ENCODE measurements at regions not wholly inside any gene's neighbourhood (a gene's known extent, or its start where the extent isn't known, plus 50 kb on each side); places are given as distances from the start of the nearest gene placed in this dataset.

DNA sequence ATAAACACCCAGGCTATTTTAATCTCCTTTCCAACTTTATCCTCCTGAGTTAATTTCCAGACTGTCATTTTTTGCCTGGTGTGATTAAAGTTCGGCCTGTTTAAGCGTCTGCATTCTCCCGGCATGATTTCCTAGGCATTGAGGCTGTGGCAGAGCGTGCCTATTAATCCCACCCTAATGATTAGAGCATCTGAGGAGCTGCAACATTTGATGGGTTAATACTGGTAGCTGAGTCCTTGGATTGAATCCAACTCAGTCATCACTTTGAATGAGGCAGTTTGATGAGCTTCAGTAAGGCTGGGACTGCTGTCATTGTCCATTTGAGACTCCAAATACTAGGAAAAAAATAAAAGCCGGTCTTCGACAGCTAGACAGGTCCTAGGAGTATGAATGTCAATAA is 882.5 kb downstream of the SLC4A3 start:
- no peak for DNase-seq (ENCODE audit: low read depth)
- no peak overlapping the region for H3K4me3 ChIP-seq (ENCODE audit: low read depth, low read length)
- TF ChIP-seq, protein P1, sequence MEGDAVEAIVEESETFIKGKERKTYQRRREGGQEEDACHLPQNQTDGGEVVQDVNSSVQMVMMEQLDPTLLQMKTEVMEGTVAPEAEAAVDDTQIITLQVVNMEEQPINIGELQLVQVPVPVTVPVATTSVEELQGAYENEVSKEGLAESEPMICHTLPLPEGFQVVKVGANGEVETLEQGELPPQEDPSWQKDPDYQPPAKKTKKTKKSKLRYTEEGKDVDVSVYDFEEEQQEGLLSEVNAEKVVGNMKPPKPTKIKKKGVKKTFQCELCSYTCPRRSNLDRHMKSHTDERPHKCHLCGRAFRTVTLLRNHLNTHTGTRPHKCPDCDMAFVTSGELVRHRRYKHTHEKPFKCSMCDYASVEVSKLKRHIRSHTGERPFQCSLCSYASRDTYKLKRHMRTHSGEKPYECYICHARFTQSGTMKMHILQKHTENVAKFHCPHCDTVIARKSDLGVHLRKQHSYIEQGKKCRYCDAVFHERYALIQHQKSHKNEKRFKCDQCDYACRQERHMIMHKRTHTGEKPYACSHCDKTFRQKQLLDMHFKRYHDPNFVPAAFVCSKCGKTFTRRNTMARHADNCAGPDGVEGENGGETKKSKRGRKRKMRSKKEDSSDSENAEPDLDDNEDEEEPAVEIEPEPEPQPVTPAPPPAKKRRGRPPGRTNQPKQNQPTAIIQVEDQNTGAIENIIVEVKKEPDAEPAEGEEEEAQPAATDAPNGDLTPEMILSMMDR (conservative IDR thresholded peaks at IDR 0.05; ENCODE audit: low read depth, low read length) = no peak

DNA sequence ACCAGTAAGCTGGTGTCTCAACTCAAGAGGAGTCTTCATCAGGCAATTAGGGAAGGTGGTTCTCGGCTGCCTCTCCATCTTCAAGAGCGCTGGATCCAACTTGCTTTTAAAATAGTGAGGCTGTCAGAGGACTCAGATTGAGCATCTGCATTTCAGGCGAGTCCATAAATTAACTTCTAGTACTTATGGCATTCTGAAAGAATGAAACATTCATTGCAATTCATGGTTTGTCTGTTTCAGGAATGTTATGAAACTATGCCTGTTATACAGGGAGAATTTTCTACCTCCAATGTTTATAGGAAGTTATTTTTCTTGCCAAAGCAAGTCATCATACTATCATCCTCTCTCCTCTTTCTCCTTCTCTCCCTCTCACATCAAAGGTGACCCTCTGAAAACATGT is 883.2 kb downstream of the SLC4A3 start:
- TF ChIP-seq, protein P1 (conservative IDR thresholded peaks at IDR 0.05; ENCODE audit: low read depth, low read length) = no peak
- DNase-seq (ENCODE audit: low read depth) = peak; percentile 51
- H3K4me3 ChIP-seq (ENCODE audit: low read depth, low read length) = no peak overlapping the region

DNA sequence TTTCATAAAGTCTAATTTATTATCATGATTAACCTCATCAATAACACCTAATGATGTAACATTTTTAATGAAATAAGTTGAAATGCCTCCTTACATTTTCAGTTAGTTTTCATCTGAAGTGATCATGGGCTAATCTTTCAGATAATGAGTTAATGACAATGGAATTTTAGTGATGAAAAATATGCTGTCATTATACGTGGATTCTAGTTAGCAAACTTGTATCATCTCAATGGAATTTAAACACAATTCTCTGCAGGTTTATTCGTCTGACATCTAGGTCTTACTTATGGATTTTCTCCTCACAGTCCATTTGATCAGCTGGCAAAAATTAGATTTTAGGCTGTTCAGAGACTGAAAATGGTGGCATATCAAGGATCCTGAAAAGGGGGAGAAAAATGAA is 885.0 kb downstream of the SLC4A3 start:
- H3K4me3 ChIP-seq (ENCODE audit: low read depth, low read length) = no peak overlapping the region
- TF ChIP-seq, protein P1 (conservative IDR thresholded peaks at IDR 0.05; ENCODE audit: low read depth, low read length) = no peak
- DNase-seq (ENCODE audit: low read depth) = peak; percentile 78

DNA sequence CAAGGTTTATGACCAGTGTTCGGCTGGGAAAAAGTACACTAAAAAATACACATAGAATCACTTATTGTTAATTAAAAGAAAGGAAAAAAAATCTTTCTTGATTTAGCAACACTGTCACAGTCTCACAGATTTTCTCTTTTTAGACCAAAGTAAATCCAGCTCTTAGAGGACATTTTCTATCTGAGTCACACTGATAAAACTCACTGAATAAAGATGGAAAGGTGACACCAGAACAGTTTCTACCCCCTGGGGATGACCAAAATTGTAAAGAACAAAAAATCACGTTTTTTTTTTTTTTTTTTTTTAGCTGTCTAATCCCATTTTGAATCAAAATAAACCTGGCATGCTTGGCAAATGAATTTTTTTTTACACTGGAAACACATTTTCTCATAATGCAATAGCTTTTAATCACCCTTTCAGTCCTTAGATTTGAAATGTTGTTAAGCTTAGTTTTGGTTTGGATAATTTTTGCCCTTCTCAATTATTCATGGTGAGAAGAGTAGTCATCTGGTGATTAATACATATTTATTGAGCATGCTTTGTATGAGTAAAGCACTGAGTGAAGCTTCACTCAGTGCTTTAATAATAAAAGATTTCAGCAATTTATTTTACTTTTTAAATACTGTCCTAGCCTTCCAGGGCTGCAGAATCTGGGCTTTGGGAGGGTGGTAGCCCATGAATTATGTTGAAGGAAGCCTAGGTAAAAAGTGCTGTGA is 886.3 kb downstream of the SLC4A3 start:
- TF ChIP-seq, protein P1 (conservative IDR thresholded peaks at IDR 0.05; ENCODE audit: low read depth, low read length) = no peak
- no peak overlapping the region for H3K4me3 ChIP-seq (ENCODE audit: low read depth, low read length)
- DNase-seq (ENCODE audit: low read depth) = no peak

DNA sequence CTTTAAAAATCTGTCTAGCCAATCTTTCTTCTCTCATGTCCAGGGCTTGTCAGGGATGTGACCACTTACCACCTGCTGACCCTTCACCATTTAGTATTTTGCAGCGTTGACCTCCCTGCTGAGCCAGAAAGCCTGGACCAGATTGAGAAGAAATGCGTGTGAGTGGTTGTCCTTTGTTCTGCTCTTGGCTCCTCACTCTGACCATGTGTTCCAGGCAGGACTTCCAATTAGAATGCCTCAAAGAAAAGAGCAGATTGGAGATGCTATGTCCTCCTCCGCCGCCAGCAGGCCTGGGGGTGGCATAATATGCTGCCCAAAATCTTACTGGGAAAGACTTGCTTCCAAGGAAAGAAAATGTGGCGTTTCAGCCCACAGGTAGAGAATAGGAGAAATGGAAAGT is 894.1 kb downstream of the SLC4A3 start:
- DNase-seq (ENCODE audit: low read depth) = no peak
- H3K4me3 ChIP-seq (ENCODE audit: low read depth, low read length) = no peak overlapping the region
- TF ChIP-seq, protein P1 (conservative IDR thresholded peaks at IDR 0.05; ENCODE audit: low read depth, low read length) = no peak

DNA sequence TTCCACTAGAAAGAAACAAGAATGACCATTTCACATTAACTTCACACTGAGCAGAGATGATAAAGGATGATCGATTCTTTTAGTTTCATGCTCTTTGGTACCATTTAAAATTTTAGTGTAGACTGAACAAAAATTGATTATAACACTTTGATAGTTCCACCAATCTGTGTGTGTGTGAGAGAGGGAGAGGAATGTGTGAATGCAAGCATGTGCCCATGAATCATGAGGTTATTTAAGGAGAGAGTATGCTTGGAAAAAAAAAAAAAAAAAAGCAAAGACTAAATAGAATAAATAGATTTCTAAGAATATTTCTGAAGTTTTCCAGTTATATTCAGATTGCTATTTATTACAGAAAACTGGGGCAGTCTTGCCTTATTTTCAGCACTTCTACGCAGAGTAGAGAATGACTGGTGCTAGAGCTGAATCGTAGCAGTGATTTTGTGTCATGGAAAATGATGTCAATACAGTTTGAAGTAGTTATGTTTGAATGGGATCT is 900.8 kb downstream of the SLC4A3 start:
- no peak overlapping the region for H3K4me3 ChIP-seq (ENCODE audit: low read depth, low read length)
- TF ChIP-seq, protein P1 (conservative IDR thresholded peaks at IDR 0.05; ENCODE audit: low read depth, low read length) = no peak
- peak; percentile 65 for DNase-seq (ENCODE audit: low read depth)

DNA sequence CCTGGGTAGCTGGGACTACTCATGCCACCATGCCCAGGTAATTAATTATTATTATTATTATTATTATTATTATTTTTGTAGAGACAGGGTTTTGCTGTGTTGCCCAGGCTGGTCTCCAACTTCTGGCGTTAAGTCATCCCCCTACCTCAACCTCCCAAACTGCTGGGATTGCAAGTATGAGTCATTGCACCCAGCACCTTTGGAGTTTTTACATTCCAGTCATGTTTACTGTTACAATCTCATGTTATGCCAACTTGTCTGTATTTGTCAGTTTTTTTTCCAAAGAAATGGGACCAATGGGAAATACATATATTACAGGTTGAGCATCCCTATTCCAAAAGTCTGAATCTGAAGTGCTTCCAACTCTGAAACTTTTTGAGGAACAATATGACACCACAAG is 903.8 kb downstream of the SLC4A3 start:
- TF ChIP-seq, protein P1 (conservative IDR thresholded peaks at IDR 0.05; ENCODE audit: low read depth, low read length) = no peak
- no peak for DNase-seq (ENCODE audit: low read depth)
- H3K4me3 ChIP-seq (ENCODE audit: low read depth, low read length) = no peak overlapping the region

All from choroid plexus epithelial cell (primary cell).